ENCODE measurements at regions not wholly inside any gene's neighbourhood (a gene's known extent, or its start where the extent isn't known, plus 50 kb on each side); places are given as distances from the start of the nearest gene placed in this dataset.

DNA sequence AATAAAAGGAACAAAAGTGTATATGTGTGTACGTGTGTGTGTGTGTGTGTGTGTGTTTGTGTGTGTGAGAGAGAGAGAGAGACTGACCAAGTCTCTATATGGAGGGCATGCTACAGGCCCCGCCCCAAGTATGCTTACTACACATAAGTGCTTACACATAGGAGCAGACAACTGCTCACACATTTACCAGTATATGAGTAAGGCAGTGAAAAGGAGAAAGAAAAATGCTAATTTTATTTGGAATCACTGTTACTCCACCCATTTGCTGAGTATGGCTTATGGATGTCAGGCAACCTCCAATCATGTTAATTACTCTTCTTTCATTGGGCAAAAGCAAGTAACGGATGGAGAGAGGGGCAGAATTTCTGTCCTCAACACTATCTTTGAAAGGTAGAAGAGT is 107.6 kb upstream of the STK26 start:
- no peak for TF ChIP-seq POLR2A (IDR thresholded peaks at IDR 0.05; ENCODE audit: extremely low read depth, insufficient read length)
- TF ChIP-seq, protein P1, sequence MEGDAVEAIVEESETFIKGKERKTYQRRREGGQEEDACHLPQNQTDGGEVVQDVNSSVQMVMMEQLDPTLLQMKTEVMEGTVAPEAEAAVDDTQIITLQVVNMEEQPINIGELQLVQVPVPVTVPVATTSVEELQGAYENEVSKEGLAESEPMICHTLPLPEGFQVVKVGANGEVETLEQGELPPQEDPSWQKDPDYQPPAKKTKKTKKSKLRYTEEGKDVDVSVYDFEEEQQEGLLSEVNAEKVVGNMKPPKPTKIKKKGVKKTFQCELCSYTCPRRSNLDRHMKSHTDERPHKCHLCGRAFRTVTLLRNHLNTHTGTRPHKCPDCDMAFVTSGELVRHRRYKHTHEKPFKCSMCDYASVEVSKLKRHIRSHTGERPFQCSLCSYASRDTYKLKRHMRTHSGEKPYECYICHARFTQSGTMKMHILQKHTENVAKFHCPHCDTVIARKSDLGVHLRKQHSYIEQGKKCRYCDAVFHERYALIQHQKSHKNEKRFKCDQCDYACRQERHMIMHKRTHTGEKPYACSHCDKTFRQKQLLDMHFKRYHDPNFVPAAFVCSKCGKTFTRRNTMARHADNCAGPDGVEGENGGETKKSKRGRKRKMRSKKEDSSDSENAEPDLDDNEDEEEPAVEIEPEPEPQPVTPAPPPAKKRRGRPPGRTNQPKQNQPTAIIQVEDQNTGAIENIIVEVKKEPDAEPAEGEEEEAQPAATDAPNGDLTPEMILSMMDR (IDR thresholded peaks at IDR 0.05; ENCODE audit: low read depth, low read length) = no peak
- TF ChIP-seq, protein P2, sequence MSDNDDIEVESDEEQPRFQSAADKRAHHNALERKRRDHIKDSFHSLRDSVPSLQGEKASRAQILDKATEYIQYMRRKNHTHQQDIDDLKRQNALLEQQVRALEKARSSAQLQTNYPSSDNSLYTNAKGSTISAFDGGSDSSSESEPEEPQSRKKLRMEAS (IDR thresholded peaks at IDR 0.05; ENCODE audit: low read depth, low read length) = no peak
- TF ChIP-seq MYC (IDR thresholded peaks at IDR 0.05; ENCODE audit: low read depth, low read length) = no peak

All from NB4 (cell line).